Lung (tissue), 11 donors: ENCODE measurements at regions not wholly inside any gene's neighbourhood (a gene's known extent, or its start where the extent isn't known, plus 50 kb on each side); places are given as distances from the start of the nearest gene placed in this dataset.

Experiments used
- ATAC-seq: fragments of 200-7000 bp; cut with Tn5 transposase; one replicate; pipeline ENCODE4 v1.9.1; 2020; ENCODE audit warnings: moderate number of reproducible peaks; ENCODE audit not compliant: insufficient read depth, low FRiP score
- DNase-seq, 3 donors: peaks; one replicate each; pipeline ENCODE4 v3.0.0-alpha.2; 2013 to 2017
- H3K27ac ChIP-seq, 2 donors: one replicate each; pipeline ENCODE4 v1.5.1; 2013; ENCODE audit warnings: mild to moderate bottlenecking in 2 of 2, moderate library complexity in 2 of 2, control low read depth in 1 of 2, inconsistent platforms in 1 of 2, low read depth in 1 of 2, low read length in 1 of 2
- H3K27me3 ChIP-seq, 3 donors: one replicate each; pipeline ENCODE4 v1.5.1; 2013; ENCODE audit warnings: low read length in 2 of 3; ENCODE audit not compliant: control insufficient read depth in 3 of 3, insufficient read depth in 3 of 3
- H3K36me3 ChIP-seq, 4 donors: one replicate each; pipeline ENCODE4 v1.5.1; 2013; ENCODE audit warnings: low read length in 4 of 4, mild to moderate bottlenecking in 1 of 4, moderate library complexity in 1 of 4; ENCODE audit not compliant: control insufficient read depth in 4 of 4, insufficient read depth in 4 of 4
- H3K4me1 ChIP-seq, 5 donors: one replicate each; pipeline ENCODE4 v1.5.1; 2013; ENCODE audit warnings: low read length in 5 of 5, mild to moderate bottlenecking in 2 of 5, moderate library complexity in 1 of 5; ENCODE audit not compliant: control insufficient read depth in 5 of 5, insufficient read depth in 5 of 5
- H3K4me3 ChIP-seq: one replicate; pipeline ENCODE4 v1.5.1; 2013; ENCODE audit warnings: mild to moderate bottlenecking, control low read depth, moderate library complexity
- H3K9ac ChIP-seq, 2 donors: one replicate each; pipeline ENCODE4 v1.5.1; 2013; ENCODE audit warnings: low read length in 2 of 2, control low read depth in 1 of 2; ENCODE audit not compliant: insufficient read depth in 1 of 2
- H3K9me3 ChIP-seq, 4 donors: one replicate each; pipeline ENCODE4 v1.5.1; 2013; ENCODE audit warnings: low read length in 3 of 4, mild to moderate bottlenecking in 1 of 4, moderate library complexity in 1 of 4; ENCODE audit not compliant: control insufficient read depth in 4 of 4, insufficient read depth in 3 of 4
- CTCF ChIP-seq: IDR thresholded peaks from 2 replicates; pipeline ENCODE4 v1.5.1; 2012; ENCODE audit warnings: mild to moderate bottlenecking; ENCODE audit errors: control extremely low read depth, extremely low read depth
- WGBS, 2 donors: extraction: QIAGEN DNeasy Blood & Tissue Kit; methylation state at CpG; one replicate each; pipeline ENCODE4 v1.1.7; 2013; 5-methylcytosine and 5-hydroxymethylcytosine counted together
- donor health status: control.
- donor health status: control.
- donor health status: Bipolar disorder and iron deficiency.
- donor health status: healthy.
- donor health status: DM: yes; HTN: yes; CAD: no.

DNA sequence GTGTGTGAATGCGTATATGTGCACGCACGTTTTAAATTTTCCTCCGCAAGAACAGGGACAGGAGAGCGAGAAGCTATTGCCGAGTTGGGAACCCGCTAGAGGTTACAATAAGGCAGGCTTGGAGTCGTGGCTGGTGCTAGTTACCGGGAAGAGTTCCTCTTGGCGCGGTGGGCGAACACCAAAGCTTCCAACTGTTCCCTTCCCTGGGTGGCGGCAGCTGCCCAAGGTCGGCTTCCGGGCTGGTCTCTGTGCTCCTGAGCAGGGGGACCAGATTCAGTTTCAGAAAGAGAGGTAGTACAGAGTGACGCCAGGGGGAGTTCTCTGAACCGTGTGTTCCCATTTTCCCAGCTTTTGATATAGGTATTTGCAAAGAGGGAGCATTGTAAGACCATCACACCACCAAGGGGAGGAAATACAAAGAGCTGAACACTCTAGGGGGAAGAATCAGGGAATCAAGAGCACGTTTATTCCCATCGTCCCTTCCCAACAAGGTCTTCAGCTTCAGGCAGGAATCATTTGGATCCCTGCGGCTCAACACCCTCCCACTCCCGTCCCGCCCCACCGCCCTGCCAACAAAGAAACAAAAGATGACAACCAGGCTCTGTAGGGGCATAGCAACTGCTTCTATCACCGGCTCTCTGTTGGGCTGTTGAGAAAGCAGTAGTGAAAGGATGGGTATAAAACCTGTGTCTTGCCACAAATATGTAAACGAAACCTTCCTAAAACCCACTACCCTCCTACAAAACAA, 113.6 kb upstream of the TEX13C start:
- Histone ChIP-seq H3K9ac (no peak overlapping the region), H3K27ac (no peak overlapping the region)
- WGBS, 2 donors, result 8 to 31% methylated on average over 20 to 25 of the region's 25 CpGs

GRCh38 chrX:125210146-125210545, 109.5 kb upstream of the TEX13C start:
- H3K4me1 ChIP-seq, result no peaks in the 10 kb centered on the region
- ATAC-seq, result no peak
- TF ChIP-seq CTCF, result no peak
- no peak overlapping the region for H3K4me3 ChIP-seq
- H3K36me3 ChIP-seq, result no peaks in the 10 kb centered on the region
- WGBS, 2 donors, result 44 to 77% methylated on average over 1 of the region's 1 CpG
- no peak overlapping the region for H3K9ac ChIP-seq
- no peak overlapping the region for H3K27ac ChIP-seq
- H3K9me3 ChIP-seq, result no peaks in the 10 kb centered on the region
- H3K27me3 ChIP-seq, result peaks cover 2 to 19% (median 5%) of the 10 kb centered on the region in 3 donors
- DNase-seq, result no peak

More for the DNA sequence above, 113.6 kb upstream of the TEX13C start:
- Histone ChIP-seq H3K9me3 (peaks cover 0 to 8% (median 0%) of the 10 kb centered on the region in 4 donors), H3K27me3 (peaks cover 8 to 33% (median 27%) of the 10 kb centered on the region in 3 donors), H3K4me3 (no peak overlapping the region), H3K4me1 (peaks cover 0 to 3% (median 0%) of the 10 kb centered on the region in 5 donors), H3K36me3 (no peaks in the 10 kb centered on the region)
- DNase-seq, result peak; percentile 5 to 13 (median 12)
- TF ChIP-seq CTCF, result no peak
- no peak for ATAC-seq

DNA sequence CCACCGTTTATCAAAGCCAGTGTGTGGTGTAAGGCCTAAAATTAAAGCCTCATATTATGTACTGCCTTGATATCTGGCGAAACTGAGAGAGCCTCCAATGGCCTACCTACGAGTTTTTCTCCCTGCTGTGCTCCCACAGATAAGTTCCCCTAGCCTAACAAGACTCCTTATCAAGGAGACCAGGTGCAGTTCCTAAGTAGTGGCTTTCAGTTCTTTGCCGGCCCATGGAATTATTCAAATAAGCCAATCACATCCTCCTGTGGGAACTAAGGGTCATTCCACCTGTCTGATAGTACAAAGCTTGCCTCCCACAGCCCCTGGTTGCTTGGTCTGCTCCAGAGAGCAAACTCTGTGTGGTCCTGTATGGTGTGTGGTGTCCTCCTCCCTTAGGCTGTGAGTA, 99.8 kb upstream of the TEX13C start:
- Histone ChIP-seq H3K4me3 (no peak overlapping the region), H3K9ac (no peak overlapping the region), H3K27me3 (no peaks in the 10 kb centered on the region), H3K4me1 (no peaks in the 10 kb centered on the region), H3K9me3 (no peaks in the 10 kb centered on the region), H3K36me3 (no peaks in the 10 kb centered on the region), H3K27ac (no peak overlapping the region)
- TF ChIP-seq CTCF, result no peak
- DNase-seq (no peak), ATAC-seq (no peak)
- WGBS, 2 donors, result 66 to 93% methylated on average over 4 of the region's 4 CpGs
